ENCODE measurements at regions not wholly inside any gene's neighbourhood (a gene's known extent, or its start where the extent isn't known, plus 50 kb on each side); places are given as distances from the start of the nearest gene placed in this dataset.

DNA sequence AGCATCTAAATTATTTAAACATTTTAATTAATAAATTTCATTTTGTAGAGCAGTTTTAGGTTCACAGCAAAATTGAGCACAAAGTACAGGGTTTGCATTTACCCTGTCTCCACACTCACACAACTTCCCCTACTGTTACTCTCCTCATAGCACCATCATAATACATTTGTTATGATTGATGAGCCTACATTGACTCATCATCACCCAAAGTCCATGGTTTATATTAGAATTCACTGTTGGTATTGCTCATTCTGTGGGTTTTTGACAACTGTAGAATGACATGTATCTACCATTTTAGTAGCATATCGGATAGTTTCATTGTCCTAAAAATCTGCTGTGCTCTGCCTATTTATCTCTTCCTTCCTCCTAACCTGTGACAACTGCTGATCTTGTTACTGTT is 411.1 kb upstream of the MPDZ start:
- Histone ChIP-seq H3K4me1 (peaks cover 32% of the 10 kb centered on the region), H3K27me3 (ENCODE audit: insufficient read depth in 3 of 3, low read length in 2 of 3) (no peaks in the 10 kb centered on the region), H3K27ac (peak overlapping the region; percentile 74), H3K4me3 (no peak overlapping the region), H3K9me3 (peaks cover 15% of the 10 kb centered on the region), H3K36me3 (ENCODE audit: insufficient read depth in 1 of 2, low read depth in 1 of 2) (no peaks in the 10 kb centered on the region)
- DNase-seq (no peak), ATAC-seq (peak in 1 of 4 donors; percentile 38)
- intact Hi-C loops (cut with DNase I), result no loop called here
- TF ChIP-seq CTCF (IDR thresholded peaks at IDR 0.05), result no peak
- WGBS, 3 donors, result 89 to 92% (median 92%) methylated on average over 1 of the region's 1 CpG

- Histone ChIP-seq H3K4me1 (peaks cover 37% of the 10 kb centered on the region), H3K36me3 (ENCODE audit: insufficient read depth in 1 of 2, low read depth in 1 of 2) (no peaks in the 10 kb centered on the region), H3K27me3 (ENCODE audit: insufficient read depth in 3 of 3, low read length in 2 of 3) (no peaks in the 10 kb centered on the region), H3K27ac (peak overlapping the region; percentile 74), H3K9me3 (peaks cover 15% of the 10 kb centered on the region), H3K4me3 (no peak overlapping the region)
- intact Hi-C loops (cut with DNase I), result loop anchor here (5.0 to 10.0 kb wide), 2 partner anchors 235 to 263 kb away; no protein-coding TSS in a partner anchor
- TF ChIP-seq CTCF (IDR thresholded peaks at IDR 0.05), result no peak
- no peak for DNase-seq
- ATAC-seq, result peak; percentile 53 to 93 (median 92)
- WGBS, 3 donors, result 18 to 43% (median 19%) methylated on average over 2 of the region's 2 CpGs
Measured at GRCh38 chr9:13689925-13690324, 410.4 kb upstream of the MPDZ start.

DNA sequence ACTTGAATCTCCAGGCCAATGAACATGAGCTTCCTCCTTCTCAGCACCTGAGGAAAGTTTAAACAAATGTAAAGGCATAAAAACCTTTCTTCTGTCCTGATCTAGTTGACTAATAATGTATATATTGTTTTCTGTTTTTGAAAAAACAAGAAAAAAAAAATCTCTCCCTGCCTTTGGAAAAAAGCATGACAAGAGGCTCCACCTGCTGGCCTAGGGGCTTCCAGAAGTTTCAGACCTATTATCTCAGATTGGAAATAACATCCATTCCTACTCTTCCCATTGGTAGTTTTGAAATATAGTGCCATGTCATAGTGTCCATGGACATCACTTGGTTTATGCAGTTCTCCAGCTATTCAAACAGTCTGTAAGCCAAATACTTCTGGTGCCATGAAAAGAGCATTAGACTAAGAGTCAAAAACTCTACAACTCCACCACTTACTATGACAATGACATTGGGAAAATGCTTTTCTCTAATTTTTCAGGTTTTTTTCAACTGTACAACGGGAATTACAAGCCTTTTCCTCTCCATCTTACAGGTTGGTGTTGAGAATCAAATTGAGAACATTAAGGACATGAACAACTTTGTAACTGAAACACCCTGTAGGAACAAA is 409.6 kb upstream of the MPDZ start:
- 73 to 84% (median 79%) methylated on average over 1 of the region's 1 CpG for WGBS, 3 donors
- TF ChIP-seq CTCF (IDR thresholded peaks at IDR 0.05), result peak; percentile 54
- Histone ChIP-seq H3K4me3 (no peak overlapping the region), H3K4me1 (peaks cover 37% of the 10 kb centered on the region), H3K27ac (peak overlapping the region; percentile 74), H3K36me3 (ENCODE audit: insufficient read depth in 1 of 2, low read depth in 1 of 2) (no peaks in the 10 kb centered on the region), H3K9me3 (peaks cover 15% of the 10 kb centered on the region), H3K27me3 (ENCODE audit: insufficient read depth in 3 of 3, low read length in 2 of 3) (no peaks in the 10 kb centered on the region)
- intact Hi-C loops (cut with DNase I), result loop anchor here (5.0 to 10.0 kb wide), 2 partner anchors 234 to 262 kb away; no protein-coding TSS in a partner anchor
- no peak for DNase-seq
- ATAC-seq, result peak in 2 of 4 donors; percentile 44 to 52

DNA sequence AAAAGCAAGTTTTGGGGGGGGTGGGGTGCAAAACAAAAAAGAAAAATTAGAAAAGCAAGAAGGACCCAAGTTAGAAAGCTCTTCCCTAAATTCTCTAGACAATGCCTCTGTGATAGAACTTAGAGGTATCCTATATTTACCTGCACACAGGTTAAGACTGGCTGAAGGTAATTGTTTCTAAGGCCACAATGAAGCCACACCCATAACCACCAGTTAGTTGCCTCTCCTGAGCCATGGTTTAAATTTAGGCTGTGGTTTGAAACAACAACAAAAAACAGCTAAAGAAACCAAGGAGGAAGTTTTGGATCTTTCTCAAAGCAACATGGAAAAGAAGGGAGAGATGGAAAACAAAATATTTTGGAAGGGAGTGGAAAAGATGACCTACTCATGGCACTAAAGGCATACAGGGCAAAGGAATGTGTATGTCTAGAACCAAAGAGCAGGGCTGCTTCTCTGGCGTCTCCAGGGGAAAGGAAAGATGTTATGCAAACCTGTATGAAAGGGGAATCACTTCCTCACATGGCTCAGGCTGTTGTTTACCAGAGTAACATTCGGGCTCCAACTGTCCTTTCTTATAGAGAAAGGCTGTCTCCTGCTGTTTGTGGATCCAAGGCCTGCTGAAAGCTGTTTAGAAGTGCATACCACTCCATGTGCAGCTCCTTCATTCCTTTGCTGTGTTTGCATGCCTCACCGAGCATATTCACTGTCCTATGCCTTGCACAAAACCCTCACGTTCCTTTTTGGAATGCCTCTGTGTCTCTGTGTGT is 408.9 kb upstream of the MPDZ start:
- no peak for DNase-seq
- Histone ChIP-seq H3K9me3 (peaks cover 15% of the 10 kb centered on the region), H3K36me3 (ENCODE audit: insufficient read depth in 1 of 2, low read depth in 1 of 2) (no peaks in the 10 kb centered on the region), H3K27ac (peak overlapping the region; percentile 74), H3K27me3 (ENCODE audit: insufficient read depth in 3 of 3, low read length in 2 of 3) (no peaks in the 10 kb centered on the region), H3K4me3 (no peak overlapping the region), H3K4me1 (peaks cover 37% of the 10 kb centered on the region)
- no peak for TF ChIP-seq CTCF (IDR thresholded peaks at IDR 0.05)
- intact Hi-C loops (cut with DNase I), result loop anchor here (5.0 to 10.0 kb wide), 2 partner anchors 234 to 261 kb away; no protein-coding TSS in a partner anchor
- peak in 2 of 4 donors; percentile 31 to 49 for ATAC-seq
- WGBS, 3 donors, result 39 to 43% (median 41%) methylated on average over 4 of the region's 4 CpGs
